Neural cell (in vitro differentiated cells): ENCODE measurements at regions not wholly inside any gene's neighbourhood (a gene's known extent, or its start where the extent isn't known, plus 50 kb on each side); places are given as distances from the start of the nearest gene placed in this dataset.

Experiments used
- H2AFZ ChIP-seq: fragments of 200-600, 300-800 bp; sonication (generic), shearing (Covaris generic); 2 replicates; pipeline ENCODE4 v1.6.0; 2014; ENCODE audit warnings: low read depth, mild to moderate bottlenecking, antibody characterized with exemption, low read length, moderate library complexity
- H3F3A ChIP-seq: fragments of 200-600 bp; shearing (Covaris generic); 2 replicates; pipeline ENCODE4 v1.6.1; 2016; ENCODE audit warnings: mild to moderate bottlenecking, moderate library complexity, mixed read lengths, antibody characterized with exemption, low read length; ENCODE audit not compliant: insufficient read depth, poor library complexity, severe bottlenecking
- H3K27ac ChIP-seq: fragments of 200-600, 300-800 bp; sonication (generic), shearing (Covaris generic); 2 replicates; pipeline ENCODE4 v1.5.1; 2014; ENCODE audit warnings: mild to moderate bottlenecking, low read length, moderate library complexity
- H3K27me3 ChIP-seq: fragments of 300-800, 200-600 bp; sonication (generic), shearing (Covaris generic); 2 replicates; pipeline ENCODE4 v1.6.0; 2014; ENCODE audit warnings: mild to moderate bottlenecking, low read depth, low read length, moderate library complexity; ENCODE audit not compliant: insufficient read depth
- H3K36me3 ChIP-seq: fragments of 300-800, 200-600 bp; sonication (generic), shearing (Covaris generic); 2 replicates; pipeline ENCODE4 v1.5.1; 2014; ENCODE audit warnings: mild to moderate bottlenecking, antibody characterized with exemption, low read length, moderate library complexity; ENCODE audit not compliant: insufficient read depth
- H3K4me2 ChIP-seq: fragments of 300-800, 200-600 bp; sonication (generic), shearing (Covaris generic); 2 replicates; pipeline ENCODE4 v1.6.0; 2014; ENCODE audit warnings: mild to moderate bottlenecking, low read length
- H3K4me3 ChIP-seq: fragments of 300-800, 200-600 bp; sonication (generic), shearing (Covaris generic); 2 replicates; pipeline ENCODE4 v1.5.1; 2014; ENCODE audit warnings: mild to moderate bottlenecking, low read length, moderate library complexity
- H3K79me2 ChIP-seq: fragments of 200-600 bp; shearing (Covaris generic); replicated peaks from 2 replicates; pipeline ENCODE4 v1.6.0; 2014; ENCODE audit warnings: mild to moderate bottlenecking, low read length, moderate library complexity; ENCODE audit not compliant: insufficient read depth
- H3K9ac ChIP-seq: fragments of 300-800, 200-600 bp; sonication (generic), shearing (Covaris generic); 2 replicates; pipeline ENCODE4 v1.6.1; 2016; ENCODE audit warnings: mild to moderate bottlenecking, low read length, mixed read lengths
- H3K9me2 ChIP-seq: fragments of 200-600 bp; shearing (Covaris generic); 2 replicates; pipeline ENCODE4 v1.6.1; 2016; ENCODE audit warnings: mild to moderate bottlenecking, low read length, mixed read lengths; ENCODE audit not compliant: insufficient read depth
- H3K9me3 ChIP-seq: fragments of 200-600, 300-800 bp; sonication (generic), shearing (Covaris generic); 2 replicates; pipeline ENCODE4 v1.6.1; 2016; ENCODE audit warnings: mild to moderate bottlenecking, mixed run types, low read length, moderate library complexity, mixed read lengths
- H4K20me1 ChIP-seq: fragments of 200-600 bp; shearing (Covaris generic); 2 replicates; pipeline ENCODE4 v1.6.1; 2016; ENCODE audit warnings: mild to moderate bottlenecking, mixed run types; ENCODE audit not compliant: insufficient read depth
- EP300 ChIP-seq: fragments of 450-650 bp; conservative IDR thresholded peaks from 2 replicates; pipeline ENCODE4 v1.6.1; 2014; ENCODE audit warnings: antibody characterized with exemption, mild to moderate bottlenecking, moderate library complexity; ENCODE audit not compliant: poor library complexity, severe bottlenecking
- EZH2 ChIP-seq: fragments of 200-600, 300-800 bp; shearing (Covaris generic), sonication (generic); IDR thresholded peaks from 2 replicates; pipeline ENCODE4 v1.6.1; 2014; ENCODE audit warnings: antibody characterized with exemption, low read length, borderline replicate concordance, mild to moderate bottlenecking; ENCODE audit not compliant: insufficient read depth, poor library complexity, severe bottlenecking
- MXI1 ChIP-seq: fragments of 450-650 bp; conservative IDR thresholded peaks from 2 replicates; pipeline ENCODE4 v1.6.1; 2014; ENCODE audit warnings: antibody characterized with exemption, mild to moderate bottlenecking; ENCODE audit not compliant: poor library complexity, severe bottlenecking
- POLR2AphosphoS5 ChIP-seq: IDR thresholded peaks from 2 replicates; pipeline ENCODE4 v1.6.1; 2012
- RAD21 ChIP-seq: fragments of 450-650 bp; conservative IDR thresholded peaks from 2 replicates; pipeline ENCODE4 v1.6.1; 2014; ENCODE audit warnings: antibody characterized with exemption, mild to moderate bottlenecking, moderate library complexity
- SMC3 ChIP-seq: fragments of 450-650 bp; conservative IDR thresholded peaks from 2 replicates; pipeline ENCODE4 v1.6.1; 2014; ENCODE audit warnings: antibody characterized with exemption, mild to moderate bottlenecking, moderate library complexity; ENCODE audit not compliant: poor library complexity
- TAF1 ChIP-seq: IDR thresholded peaks from 2 replicates; pipeline ENCODE4 v1.6.1; 2012; ENCODE audit warnings: low read depth
- TF ChIP-seq, protein P1 (sequence below): fragments of 450-650 bp; IDR thresholded peaks from 2 replicates; pipeline ENCODE4 v1.5.1; 2014; ENCODE audit warnings: antibody characterized with exemption, mild to moderate bottlenecking, moderate library complexity; ENCODE audit not compliant: poor library complexity, severe bottlenecking
- TF ChIP-seq, protein P2 (sequence below): IDR thresholded peaks from 2 replicates; pipeline ENCODE4 v1.6.1; 2012; ENCODE audit warnings: borderline replicate concordance

DNA sequence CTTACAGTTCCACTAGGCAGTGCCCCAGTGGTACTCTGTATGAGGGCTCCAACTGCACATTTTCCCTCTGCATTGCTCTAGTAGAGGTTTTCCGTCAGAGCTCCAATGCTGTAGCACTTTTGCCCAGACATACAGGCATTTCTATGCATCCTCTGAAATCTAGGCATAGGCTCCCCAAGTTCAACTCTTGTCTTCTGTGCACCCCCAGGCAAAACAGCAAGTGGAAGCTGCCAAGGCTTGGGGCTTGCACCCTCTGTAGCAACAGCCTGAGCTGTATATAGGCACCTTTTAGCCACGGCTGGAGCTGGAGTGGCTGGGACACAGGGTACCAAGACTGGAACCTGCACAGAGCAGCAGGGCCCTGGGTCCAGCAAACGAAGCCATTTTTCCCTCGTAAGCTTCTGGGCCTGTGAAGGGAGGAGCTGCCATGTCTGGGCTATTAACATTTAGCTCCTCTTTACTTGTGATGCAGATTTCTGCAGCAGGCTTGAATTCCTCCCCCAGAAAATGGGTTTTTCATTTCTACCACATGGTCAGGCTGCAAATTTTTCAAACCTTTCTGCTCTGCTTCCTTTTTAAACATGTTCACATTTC, 596.2 kb upstream of the ADGRB3 start:
- H3K9me2 ChIP-seq, result no peaks in the 10 kb centered on the region
- H3K27ac ChIP-seq, result no peak overlapping the region
- no peaks in the 10 kb centered on the region for H3F3A ChIP-seq
- no peaks in the 10 kb centered on the region for H3K79me2 ChIP-seq
- no peak overlapping the region for H2AFZ ChIP-seq
- no peaks in the 10 kb centered on the region for H4K20me1 ChIP-seq
- no peak for TF ChIP-seq SMC3
- TF ChIP-seq, protein P1, sequence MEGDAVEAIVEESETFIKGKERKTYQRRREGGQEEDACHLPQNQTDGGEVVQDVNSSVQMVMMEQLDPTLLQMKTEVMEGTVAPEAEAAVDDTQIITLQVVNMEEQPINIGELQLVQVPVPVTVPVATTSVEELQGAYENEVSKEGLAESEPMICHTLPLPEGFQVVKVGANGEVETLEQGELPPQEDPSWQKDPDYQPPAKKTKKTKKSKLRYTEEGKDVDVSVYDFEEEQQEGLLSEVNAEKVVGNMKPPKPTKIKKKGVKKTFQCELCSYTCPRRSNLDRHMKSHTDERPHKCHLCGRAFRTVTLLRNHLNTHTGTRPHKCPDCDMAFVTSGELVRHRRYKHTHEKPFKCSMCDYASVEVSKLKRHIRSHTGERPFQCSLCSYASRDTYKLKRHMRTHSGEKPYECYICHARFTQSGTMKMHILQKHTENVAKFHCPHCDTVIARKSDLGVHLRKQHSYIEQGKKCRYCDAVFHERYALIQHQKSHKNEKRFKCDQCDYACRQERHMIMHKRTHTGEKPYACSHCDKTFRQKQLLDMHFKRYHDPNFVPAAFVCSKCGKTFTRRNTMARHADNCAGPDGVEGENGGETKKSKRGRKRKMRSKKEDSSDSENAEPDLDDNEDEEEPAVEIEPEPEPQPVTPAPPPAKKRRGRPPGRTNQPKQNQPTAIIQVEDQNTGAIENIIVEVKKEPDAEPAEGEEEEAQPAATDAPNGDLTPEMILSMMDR, result no peak
- no peak for TF ChIP-seq TAF1
- TF ChIP-seq, protein P2, sequence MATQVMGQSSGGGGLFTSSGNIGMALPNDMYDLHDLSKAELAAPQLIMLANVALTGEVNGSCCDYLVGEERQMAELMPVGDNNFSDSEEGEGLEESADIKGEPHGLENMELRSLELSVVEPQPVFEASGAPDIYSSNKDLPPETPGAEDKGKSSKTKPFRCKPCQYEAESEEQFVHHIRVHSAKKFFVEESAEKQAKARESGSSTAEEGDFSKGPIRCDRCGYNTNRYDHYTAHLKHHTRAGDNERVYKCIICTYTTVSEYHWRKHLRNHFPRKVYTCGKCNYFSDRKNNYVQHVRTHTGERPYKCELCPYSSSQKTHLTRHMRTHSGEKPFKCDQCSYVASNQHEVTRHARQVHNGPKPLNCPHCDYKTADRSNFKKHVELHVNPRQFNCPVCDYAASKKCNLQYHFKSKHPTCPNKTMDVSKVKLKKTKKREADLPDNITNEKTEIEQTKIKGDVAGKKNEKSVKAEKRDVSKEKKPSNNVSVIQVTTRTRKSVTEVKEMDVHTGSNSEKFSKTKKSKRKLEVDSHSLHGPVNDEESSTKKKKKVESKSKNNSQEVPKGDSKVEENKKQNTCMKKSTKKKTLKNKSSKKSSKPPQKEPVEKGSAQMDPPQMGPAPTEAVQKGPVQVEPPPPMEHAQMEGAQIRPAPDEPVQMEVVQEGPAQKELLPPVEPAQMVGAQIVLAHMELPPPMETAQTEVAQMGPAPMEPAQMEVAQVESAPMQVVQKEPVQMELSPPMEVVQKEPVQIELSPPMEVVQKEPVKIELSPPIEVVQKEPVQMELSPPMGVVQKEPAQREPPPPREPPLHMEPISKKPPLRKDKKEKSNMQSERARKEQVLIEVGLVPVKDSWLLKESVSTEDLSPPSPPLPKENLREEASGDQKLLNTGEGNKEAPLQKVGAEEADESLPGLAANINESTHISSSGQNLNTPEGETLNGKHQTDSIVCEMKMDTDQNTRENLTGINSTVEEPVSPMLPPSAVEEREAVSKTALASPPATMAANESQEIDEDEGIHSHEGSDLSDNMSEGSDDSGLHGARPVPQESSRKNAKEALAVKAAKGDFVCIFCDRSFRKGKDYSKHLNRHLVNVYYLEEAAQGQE, result no peak
- TF ChIP-seq POLR2AphosphoS5, result no peak
- no peak for TF ChIP-seq RAD21
- no peak for TF ChIP-seq EP300
- no peak for TF ChIP-seq MXI1
- no peak for TF ChIP-seq EZH2
- H3K27me3 ChIP-seq, result no peaks in the 10 kb centered on the region
- no peaks in the 10 kb centered on the region for H3K36me3 ChIP-seq
- no peak overlapping the region for H3K4me3 ChIP-seq
- no peak overlapping the region for H3K9ac ChIP-seq
- no peak overlapping the region for H3K4me2 ChIP-seq
- no peaks in the 10 kb centered on the region for H3K9me3 ChIP-seq

DNA sequence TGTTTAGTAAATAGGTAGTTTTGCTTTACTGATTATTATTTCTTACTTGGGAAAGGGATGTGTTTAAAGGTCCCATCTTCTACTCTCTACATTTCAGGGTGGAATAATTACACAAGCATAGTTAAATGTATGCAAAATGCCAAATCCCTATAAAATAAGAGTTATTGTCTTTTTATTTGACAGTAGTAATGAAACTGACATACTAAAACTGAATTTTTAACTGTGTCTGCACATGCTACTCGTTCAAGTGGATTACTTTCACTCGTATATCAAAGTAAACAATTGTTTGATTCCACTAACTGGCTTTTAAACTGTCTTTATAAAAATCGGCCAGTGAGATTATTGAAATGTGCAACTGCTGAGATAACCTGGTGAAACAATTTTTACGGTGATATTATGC, 602.9 kb upstream of the ADGRB3 start:
- no peak overlapping the region for H3K27ac ChIP-seq
- no peaks in the 10 kb centered on the region for H3K79me2 ChIP-seq
- no peak overlapping the region for H3K4me2 ChIP-seq
- no peaks in the 10 kb centered on the region for H3K9me2 ChIP-seq
- H3K36me3 ChIP-seq, result no peaks in the 10 kb centered on the region
- no peaks in the 10 kb centered on the region for H3K9me3 ChIP-seq
- H2AFZ ChIP-seq, result no peak overlapping the region
- TF ChIP-seq MXI1 (no peak), EP300 (no peak), POLR2AphosphoS5 (no peak), EZH2 (no peak), SMC3 (no peak), RAD21 (no peak), TAF1 (no peak)
- TF ChIP-seq, protein P2, result no peak
- TF ChIP-seq, protein P1, result no peak
- no peak overlapping the region for H3K9ac ChIP-seq
- no peaks in the 10 kb centered on the region for H3F3A ChIP-seq
- no peak overlapping the region for H3K4me3 ChIP-seq
- H3K27me3 ChIP-seq, result no peaks in the 10 kb centered on the region
- H4K20me1 ChIP-seq, result no peaks in the 10 kb centered on the region
